ENCODE measurements at regions not wholly inside any gene's neighbourhood (a gene's known extent, or its start where the extent isn't known, plus 50 kb on each side); places are given as distances from the start of the nearest gene placed in this dataset.
"Not testable (repeated sequence)": the region's sequence is repeated elsewhere in the genome, so short reads cannot be mapped to it uniquely, and the experiment has no call there.

DNA sequence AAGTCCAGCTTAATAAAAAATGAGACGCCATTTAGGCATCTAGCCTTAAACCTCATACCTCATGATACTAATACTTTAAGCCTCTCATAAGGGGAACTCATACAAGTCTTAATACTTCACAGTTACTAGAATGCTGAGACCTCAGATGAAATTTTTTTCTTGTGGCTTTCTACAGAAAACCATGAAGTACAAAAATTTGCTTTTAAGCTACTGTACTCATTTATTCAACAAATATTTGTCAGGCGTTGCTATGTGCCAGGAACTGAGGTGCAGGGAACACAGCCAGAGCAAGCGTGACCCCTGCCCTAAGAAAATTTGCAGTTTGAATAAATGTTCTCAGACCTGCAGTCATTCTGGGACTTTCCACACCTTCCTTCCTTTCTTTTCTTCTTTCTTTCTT, 150.6 kb downstream of the MRPL39 start:
- no peak for TF ChIP-seq POLR2A (IDR thresholded peaks at IDR 0.05)
- TF ChIP-seq POLR2AphosphoS5 (IDR thresholded peaks at IDR 0.05): no peak
- no peak for TF ChIP-seq EP300 (IDR thresholded peaks at IDR 0.05; ENCODE audit: low read depth)
- TF ChIP-seq, protein P1, sequence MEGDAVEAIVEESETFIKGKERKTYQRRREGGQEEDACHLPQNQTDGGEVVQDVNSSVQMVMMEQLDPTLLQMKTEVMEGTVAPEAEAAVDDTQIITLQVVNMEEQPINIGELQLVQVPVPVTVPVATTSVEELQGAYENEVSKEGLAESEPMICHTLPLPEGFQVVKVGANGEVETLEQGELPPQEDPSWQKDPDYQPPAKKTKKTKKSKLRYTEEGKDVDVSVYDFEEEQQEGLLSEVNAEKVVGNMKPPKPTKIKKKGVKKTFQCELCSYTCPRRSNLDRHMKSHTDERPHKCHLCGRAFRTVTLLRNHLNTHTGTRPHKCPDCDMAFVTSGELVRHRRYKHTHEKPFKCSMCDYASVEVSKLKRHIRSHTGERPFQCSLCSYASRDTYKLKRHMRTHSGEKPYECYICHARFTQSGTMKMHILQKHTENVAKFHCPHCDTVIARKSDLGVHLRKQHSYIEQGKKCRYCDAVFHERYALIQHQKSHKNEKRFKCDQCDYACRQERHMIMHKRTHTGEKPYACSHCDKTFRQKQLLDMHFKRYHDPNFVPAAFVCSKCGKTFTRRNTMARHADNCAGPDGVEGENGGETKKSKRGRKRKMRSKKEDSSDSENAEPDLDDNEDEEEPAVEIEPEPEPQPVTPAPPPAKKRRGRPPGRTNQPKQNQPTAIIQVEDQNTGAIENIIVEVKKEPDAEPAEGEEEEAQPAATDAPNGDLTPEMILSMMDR (IDR thresholded peaks at IDR 0.05): no peak
- Histone ChIP-seq H3K9me3 (no peaks in the 10 kb centered on the region), H3K27ac (peak overlapping the region in 1 of 4 donors; percentile 16), H3K36me3 (no peaks in the 10 kb centered on the region), H3K4me1 (peaks cover 0 to 12% (median 0%) of the 10 kb centered on the region in 4 donors), H3K4me3 (no peak overlapping the region), H3K27me3 (no peaks in the 10 kb centered on the region)
- intact Hi-C loops (cut with DNase I; ENCODE audit: low total_unique reads): no loop called here
- WGBS, 2 donors (ENCODE audit: low coverage in 1 of 2): 56 to 76% methylated on average over 3 of the region's 3 CpGs
- in situ Hi-C loops (cut with MboI; ENCODE audit: low pct_ligation_motif_present in 1 of 4, low pct_unique_long_range_greater_than_20kb in 1 of 4, low sequenced_read_pairs in 3 of 4): no loop called here
- no peak for DNase-seq

DNA sequence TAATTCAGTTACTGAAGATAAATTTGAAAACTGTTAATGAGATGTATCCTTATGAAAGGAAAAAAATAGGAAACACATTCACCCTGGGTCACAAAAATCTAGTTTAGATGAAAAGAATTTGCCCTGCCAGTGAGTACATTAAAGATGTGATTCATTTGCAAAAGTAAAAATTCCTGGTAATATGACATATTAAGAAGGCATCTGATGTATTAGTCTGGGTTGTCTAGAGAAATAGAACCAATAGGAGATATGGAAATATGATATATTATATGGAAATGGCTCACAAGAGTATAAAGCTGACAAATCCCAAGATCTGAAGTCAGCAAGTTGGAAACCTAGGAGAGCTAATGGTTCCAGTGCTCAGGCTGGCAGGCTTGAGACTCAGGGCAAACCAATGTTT, 153.8 kb downstream of the MRPL39 start:
- no peak overlapping the region for H3K4me3 ChIP-seq
- H3K9me3 ChIP-seq: no peaks in the 10 kb centered on the region
- no peaks in the 10 kb centered on the region for H3K27me3 ChIP-seq
- no peaks in the 10 kb centered on the region for H3K36me3 ChIP-seq
- no peak overlapping the region for H3K27ac ChIP-seq
- in situ Hi-C loops (cut with MboI; ENCODE audit: low pct_ligation_motif_present in 1 of 4, low pct_unique_long_range_greater_than_20kb in 1 of 4, low sequenced_read_pairs in 3 of 4): no loop called here
- H3K4me1 ChIP-seq: peaks cover 0 to 12% (median 0%) of the 10 kb centered on the region in 4 donors
- no peak for DNase-seq
- TF ChIP-seq EP300 (IDR thresholded peaks at IDR 0.05; ENCODE audit: low read depth) (no peak), POLR2AphosphoS5 (IDR thresholded peaks at IDR 0.05) (no peak)
- TF ChIP-seq, protein P1 (IDR thresholded peaks at IDR 0.05): no peak
- intact Hi-C loops (cut with DNase I; ENCODE audit: low total_unique reads): no loop called here

DNA sequence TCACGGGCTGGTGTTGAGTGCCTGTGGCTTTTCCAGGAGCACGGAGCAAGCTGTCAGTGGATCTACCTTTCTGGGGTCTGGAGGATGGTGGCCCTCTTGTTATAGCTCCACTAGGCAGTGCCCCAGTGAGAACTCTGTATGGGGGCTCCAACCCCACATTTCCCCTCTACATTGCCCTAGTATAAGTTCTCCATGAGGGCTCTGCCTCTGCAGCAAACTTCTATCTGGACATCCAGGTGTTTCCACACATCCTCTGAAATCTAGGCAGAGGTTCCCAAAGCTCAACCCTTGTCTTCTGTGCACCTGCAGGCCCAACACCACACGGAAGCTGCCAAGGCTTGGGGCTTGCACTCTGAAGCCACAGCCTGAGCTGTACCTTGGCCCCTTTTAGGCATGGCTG, 157.3 kb downstream of the MRPL39 start:
- TF ChIP-seq EP300 (IDR thresholded peaks at IDR 0.05; ENCODE audit: low read depth): no peak
- TF ChIP-seq POLR2AphosphoS5 (IDR thresholded peaks at IDR 0.05): no peak
- TF ChIP-seq POLR2A (IDR thresholded peaks at IDR 0.05): no peak
- TF ChIP-seq, protein P1 (IDR thresholded peaks at IDR 0.05): no peak
- H3K4me3 ChIP-seq: no peak overlapping the region
- no peaks in the 10 kb centered on the region for H3K27me3 ChIP-seq
- no peak for DNase-seq
- no peaks in the 10 kb centered on the region for H3K36me3 ChIP-seq
- in situ Hi-C loops (cut with MboI; ENCODE audit: low pct_ligation_motif_present in 1 of 4, low pct_unique_long_range_greater_than_20kb in 1 of 4, low sequenced_read_pairs in 3 of 4): no loop called here
- H3K27ac ChIP-seq: no peak overlapping the region
- intact Hi-C loops (cut with DNase I; ENCODE audit: low total_unique reads): no loop called here
- H3K4me1 ChIP-seq: no peaks in the 10 kb centered on the region
- H3K9me3 ChIP-seq: no peaks in the 10 kb centered on the region
- 90% methylated on average over 3 of the region's 3 CpGs; no CpG with 5 or more reads in 1 of the 2 donors for WGBS, 2 donors (ENCODE audit: low coverage in 1 of 2)

DNA sequence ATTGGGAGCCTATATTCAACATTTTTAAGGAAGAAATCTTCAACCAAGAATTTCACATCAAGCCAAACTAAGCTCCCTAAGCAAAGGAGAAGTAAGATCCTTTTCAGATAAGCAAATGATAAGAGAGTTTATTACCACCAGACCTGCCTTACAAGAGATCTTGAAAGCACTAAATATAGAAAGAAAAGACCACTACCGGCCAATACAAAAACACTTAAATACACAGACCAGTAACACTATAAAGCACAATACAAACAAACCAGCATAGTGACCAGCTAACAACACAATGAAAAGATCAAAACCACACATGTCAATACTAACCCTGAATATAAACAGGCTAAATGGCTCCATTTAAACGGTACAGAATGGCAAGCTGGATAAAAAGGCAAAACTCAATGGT, 165.4 kb downstream of the MRPL39 start:
- no peaks in the 10 kb centered on the region for H3K27me3 ChIP-seq
- intact Hi-C loops (cut with DNase I; ENCODE audit: low total_unique reads) (no loop called here), in situ Hi-C loops (cut with MboI; ENCODE audit: low pct_ligation_motif_present in 1 of 4, low pct_unique_long_range_greater_than_20kb in 1 of 4, low sequenced_read_pairs in 3 of 4) (no loop called here)
- no peak for DNase-seq
- TF ChIP-seq EP300 (IDR thresholded peaks at IDR 0.05; ENCODE audit: low read depth) (no peak), POLR2A (IDR thresholded peaks at IDR 0.05) (no peak), POLR2AphosphoS5 (IDR thresholded peaks at IDR 0.05) (no peak)
- TF ChIP-seq, protein P1 (IDR thresholded peaks at IDR 0.05): no peak
- H3K4me3 ChIP-seq: no peak overlapping the region
- no peaks in the 10 kb centered on the region for H3K4me1 ChIP-seq
- H3K36me3 ChIP-seq: no peaks in the 10 kb centered on the region
- no peak overlapping the region for H3K27ac ChIP-seq
- WGBS, 2 donors (ENCODE audit: low coverage in 1 of 2): 8 to 43% methylated on average over 2 of the region's 2 CpGs
- no peaks in the 10 kb centered on the region for H3K9me3 ChIP-seq

DNA sequence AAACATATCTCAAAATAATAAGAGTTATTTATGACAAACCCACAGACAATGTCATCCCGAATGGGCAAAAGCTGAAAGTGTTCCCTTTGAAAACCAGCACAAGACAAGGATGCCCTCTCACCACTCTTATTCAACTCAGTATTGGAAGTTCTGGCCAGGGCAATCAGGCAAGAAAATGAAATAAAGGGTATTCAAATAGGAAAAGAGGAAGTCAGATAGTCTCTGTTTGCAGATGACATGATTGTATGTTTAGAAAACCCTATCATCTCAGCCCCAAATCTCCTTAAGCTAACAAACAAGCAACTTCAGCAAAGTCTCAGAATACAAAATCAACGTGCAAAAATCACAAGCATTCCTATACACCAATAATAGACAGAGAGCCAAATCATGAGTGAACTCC, 169.8 kb downstream of the MRPL39 start:
- 75 to 89% methylated on average over 2 of the region's 2 CpGs for WGBS, 2 donors (ENCODE audit: low coverage in 1 of 2)
- not testable (repeated sequence) for H3K9me3 ChIP-seq

More for the DNA sequence above, 169.8 kb downstream of the MRPL39 start:
- H3K27me3 ChIP-seq; H3K4me3 ChIP-seq; H3K4me1 ChIP-seq; DNase-seq; H3K36me3 ChIP-seq; H3K27ac ChIP-seq; intact Hi-C loops (cut with DNase I; ENCODE audit: low total_unique reads); in situ Hi-C loops (cut with MboI; ENCODE audit: low pct_ligation_motif_present in 1 of 4, low pct_unique_long_range_greater_than_20kb in 1 of 4, low sequenced_read_pairs in 3 of 4): not testable (repeated sequence)

Measured in transverse colon (tissue), 4 donors.